HFF-Myc (cell line): ENCODE measurements at regions not wholly inside any gene's neighbourhood (a gene's known extent, or its start where the extent isn't known, plus 50 kb on each side); places are given as distances from the start of the nearest gene placed in this dataset.

Experiments used
- DNase-seq: peaks from one replicate; pipeline ENCODE4 v3.0.0-alpha.2; 2011; ENCODE audit warnings: low read depth; ENCODE audit errors: extremely low read depth
- H3K4me3 ChIP-seq: replicated peaks from 2 replicates; pipeline ENCODE4 v1.5.1; 2011; ENCODE audit warnings: low read depth, mild to moderate bottlenecking, control low read depth, low read length
- CTCF ChIP-seq: IDR thresholded peaks from 2 replicates; pipeline ENCODE4 v1.5.1; 2012; ENCODE audit warnings: mild to moderate bottlenecking, low read depth, low read length, control low read depth; ENCODE audit errors: missing control alignments

- H3K4me3 ChIP-seq = no peak overlapping the region
- no peak for TF ChIP-seq CTCF
- no peak for DNase-seq
Measured at GRCh38 chr1:95368178-95368577, 134.2 kb downstream of the RWDD3 start.

- no peak for DNase-seq
- H3K4me3 ChIP-seq = no peak overlapping the region
- no peak for TF ChIP-seq CTCF
Measured at GRCh38 chr1:95369985-95370690, 136.1 kb downstream of the RWDD3 start.

- DNase-seq = no peak
- no peak overlapping the region for H3K4me3 ChIP-seq
- no peak for TF ChIP-seq CTCF
Measured at GRCh38 chr1:95370691-95371562, 136.9 kb downstream of the RWDD3 start.

GRCh38 chr1:95371666-95372282 lies 137.8 kb downstream of the RWDD3 start:
- no peak overlapping the region for H3K4me3 ChIP-seq
- TF ChIP-seq CTCF = no peak
- no peak for DNase-seq

GRCh38 chr1:95375174-95375573 lies 141.2 kb downstream of the RWDD3 start:
- DNase-seq = no peak
- no peak overlapping the region for H3K4me3 ChIP-seq
- no peak for TF ChIP-seq CTCF

GRCh38 chr1:95380909-95381308 lies 146.9 kb downstream of the RWDD3 start:
- no peak for DNase-seq
- TF ChIP-seq CTCF = no peak
- no peak overlapping the region for H3K4me3 ChIP-seq
